ENCODE measurements at regions not wholly inside any gene's neighbourhood (a gene's known extent, or its start where the extent isn't known, plus 50 kb on each side); places are given as distances from the start of the nearest gene placed in this dataset.
A peak's percentile ranks its signal among the peaks of the same experiment; 100 is the strongest.

GRCh38 chr18:10374636-10375293 lies 79.7 kb upstream of the APCDD1 start:
- H3K27me3 Mint-ChIP-seq, result peaks cover 10% of the 10 kb centered on the region
- no peak overlapping the region for H3K27ac Mint-ChIP-seq
- DNase-seq, result no peak
- H3K4me3 Mint-ChIP-seq, result no peak overlapping the region
- no peaks in the 10 kb centered on the region for H3K9me3 Mint-ChIP-seq
- no peak for ATAC-seq
- no peaks in the 10 kb centered on the region for H3K4me1 Mint-ChIP-seq

GRCh38 chr18:10376731-10377130 lies 77.7 kb upstream of the APCDD1 start:
- DNase-seq (no peak), ATAC-seq (no peak)
- Mint-ChIP-seq H3K9me3 (no peaks in the 10 kb centered on the region), H3K4me1 (no peaks in the 10 kb centered on the region), H3K27ac (no peak overlapping the region), H3K27me3 (peaks cover 10% of the 10 kb centered on the region), H3K4me3 (no peak overlapping the region)

- no peak overlapping the region for H3K4me3 Mint-ChIP-seq
- no peak for DNase-seq
- H3K27ac Mint-ChIP-seq, result no peak overlapping the region
- H3K27me3 Mint-ChIP-seq, result peaks cover 10% of the 10 kb centered on the region
- H3K4me1 Mint-ChIP-seq, result no peaks in the 10 kb centered on the region
- no peaks in the 10 kb centered on the region for H3K9me3 Mint-ChIP-seq
- no peak for ATAC-seq
Observed at GRCh38 chr18:10377956-10378355, 76.5 kb upstream of the APCDD1 start.

- Mint-ChIP-seq H3K27me3 (peaks cover 10% of the 10 kb centered on the region), H3K27ac (no peak overlapping the region), H3K4me3 (no peak overlapping the region), H3K4me1 (no peaks in the 10 kb centered on the region), H3K9me3 (no peaks in the 10 kb centered on the region)
- ATAC-seq (no peak), DNase-seq (no peak)
Observed at GRCh38 chr18:10378688-10379420, 75.6 kb upstream of the APCDD1 start.

GRCh38 chr18:10379522-10379921 lies 74.9 kb upstream of the APCDD1 start:
- no peak for ATAC-seq
- DNase-seq, result no peak
- Mint-ChIP-seq H3K27me3 (peaks cover 10% of the 10 kb centered on the region), H3K9me3 (no peaks in the 10 kb centered on the region), H3K27ac (no peak overlapping the region), H3K4me3 (no peak overlapping the region), H3K4me1 (no peaks in the 10 kb centered on the region)

GRCh38 chr18:10381516-10381915 lies 72.9 kb upstream of the APCDD1 start:
- ATAC-seq (no peak), DNase-seq (no peak)
- Mint-ChIP-seq H3K9me3 (no peaks in the 10 kb centered on the region), H3K27me3 (peaks cover 10% of the 10 kb centered on the region), H3K4me3 (no peak overlapping the region), H3K27ac (no peak overlapping the region), H3K4me1 (no peaks in the 10 kb centered on the region)

GRCh38 chr18:10381951-10382350 lies 72.5 kb upstream of the APCDD1 start:
- Mint-ChIP-seq H3K9me3 (no peaks in the 10 kb centered on the region), H3K4me1 (no peaks in the 10 kb centered on the region), H3K4me3 (no peak overlapping the region), H3K27me3 (peaks cover 13% of the 10 kb centered on the region), H3K27ac (no peak overlapping the region)
- ATAC-seq (no peak), DNase-seq (no peak)

GRCh38 chr18:10386049-10386448 lies 68.4 kb upstream of the APCDD1 start:
- H3K4me3 Mint-ChIP-seq, result no peak overlapping the region
- H3K27me3 Mint-ChIP-seq, result peaks cover 15% of the 10 kb centered on the region
- ATAC-seq (no peak), DNase-seq (no peak)
- H3K27ac Mint-ChIP-seq, result no peak overlapping the region
- peaks cover under 1% of the 10 kb centered on the region for H3K4me1 Mint-ChIP-seq
- H3K9me3 Mint-ChIP-seq, result no peaks in the 10 kb centered on the region

- peaks cover 15% of the 10 kb centered on the region for H3K27me3 Mint-ChIP-seq
- no peak overlapping the region for H3K4me3 Mint-ChIP-seq
- DNase-seq (no peak), ATAC-seq (no peak)
- no peaks in the 10 kb centered on the region for H3K9me3 Mint-ChIP-seq
- H3K4me1 Mint-ChIP-seq, result peaks cover 10% of the 10 kb centered on the region
- H3K27ac Mint-ChIP-seq, result no peak overlapping the region
Observed at GRCh38 chr18:10386956-10387355, 67.5 kb upstream of the APCDD1 start.

GRCh38 chr18:10387399-10387798 lies 67.0 kb upstream of the APCDD1 start:
- Mint-ChIP-seq H3K4me3 (no peak overlapping the region), H3K27ac (no peak overlapping the region), H3K9me3 (no peaks in the 10 kb centered on the region), H3K4me1 (peaks cover 13% of the 10 kb centered on the region), H3K27me3 (peaks cover 15% of the 10 kb centered on the region)
- no peak for DNase-seq
- ATAC-seq, result no peak

GRCh38 chr18:10388373-10388772 lies 66.1 kb upstream of the APCDD1 start:
- H3K27me3 Mint-ChIP-seq, result peaks cover 23% of the 10 kb centered on the region
- no peak for DNase-seq
- no peak overlapping the region for H3K27ac Mint-ChIP-seq
- no peaks in the 10 kb centered on the region for H3K9me3 Mint-ChIP-seq
- H3K4me3 Mint-ChIP-seq, result no peak overlapping the region
- ATAC-seq, result no peak
- H3K4me1 Mint-ChIP-seq, result peaks cover 23% of the 10 kb centered on the region

GRCh38 chr18:10391506-10391905 lies 62.9 kb upstream of the APCDD1 start:
- peaks cover 23% of the 10 kb centered on the region for H3K27me3 Mint-ChIP-seq
- H3K4me1 Mint-ChIP-seq, result peaks cover 23% of the 10 kb centered on the region
- peak overlapping the region in 1 of 2 donors; percentile 82 for H3K27ac Mint-ChIP-seq
- H3K4me3 Mint-ChIP-seq, result peak overlapping the region; percentile 25 to 60
- H3K9me3 Mint-ChIP-seq, result no peaks in the 10 kb centered on the region
- ATAC-seq, result no peak
- DNase-seq, result no peak

- Mint-ChIP-seq H3K9me3 (no peaks in the 10 kb centered on the region), H3K27me3 (peaks cover 26% of the 10 kb centered on the region), H3K4me3 (no peak overlapping the region), H3K27ac (no peak overlapping the region), H3K4me1 (peaks cover 12% of the 10 kb centered on the region)
- DNase-seq, result no peak
- no peak for ATAC-seq
Observed at GRCh38 chr18:10397004-10397403, 57.4 kb upstream of the APCDD1 start.

- ATAC-seq, result no peak
- H3K4me3 Mint-ChIP-seq, result no peak overlapping the region
- no peaks in the 10 kb centered on the region for H3K4me1 Mint-ChIP-seq
- no peak overlapping the region for H3K27ac Mint-ChIP-seq
- H3K27me3 Mint-ChIP-seq, result peaks cover 17% of the 10 kb centered on the region
- no peaks in the 10 kb centered on the region for H3K9me3 Mint-ChIP-seq
- no peak for DNase-seq
Observed at GRCh38 chr18:10398571-10398970, 55.9 kb upstream of the APCDD1 start.

GRCh38 chr18:10399465-10399864 lies 55.0 kb upstream of the APCDD1 start:
- ATAC-seq, result no peak
- Mint-ChIP-seq H3K4me1 (no peaks in the 10 kb centered on the region), H3K9me3 (no peaks in the 10 kb centered on the region), H3K4me3 (no peak overlapping the region), H3K27ac (no peak overlapping the region), H3K27me3 (peaks cover 17% of the 10 kb centered on the region)
- no peak for DNase-seq

- H3K27ac Mint-ChIP-seq, result no peak overlapping the region
- no peak overlapping the region for H3K4me3 Mint-ChIP-seq
- no peaks in the 10 kb centered on the region for H3K4me1 Mint-ChIP-seq
- no peak for DNase-seq
- peaks cover 24% of the 10 kb centered on the region for H3K27me3 Mint-ChIP-seq
- ATAC-seq, result no peak
- H3K9me3 Mint-ChIP-seq, result no peaks in the 10 kb centered on the region
Observed at GRCh38 chr18:10400534-10401307, 53.7 kb upstream of the APCDD1 start.

All from stimulated activated naive CD8-positive, alpha-beta T cell treated with anti-CD3 and anti-CD28 coated beads, Interleukin-15, amount 100 ng/mL, for 72 hours (primary cell).